Neural cell (in vitro differentiated cells): ENCODE measurements at regions not wholly inside any gene's neighbourhood (a gene's known extent, or its start where the extent isn't known, plus 50 kb on each side); places are given as distances from the start of the nearest gene placed in this dataset.

ENCODE experiments used
- CTCF ChIP-seq: fragments of 450-650 bp; IDR thresholded peaks from 2 replicates; pipeline ENCODE4 v1.5.1; 2014; ENCODE audit warnings: antibody characterized with exemption, mild to moderate bottlenecking, moderate library complexity; ENCODE audit not compliant: poor library complexity, severe bottlenecking
- EZH2 ChIP-seq: fragments of 200-600, 300-800 bp; shearing (Covaris generic), sonication (generic); IDR thresholded peaks from 2 replicates; pipeline ENCODE4 v1.6.1; 2014; ENCODE audit warnings: antibody characterized with exemption, low read length, borderline replicate concordance, mild to moderate bottlenecking; ENCODE audit not compliant: insufficient read depth, poor library complexity, severe bottlenecking
- POLR2AphosphoS5 ChIP-seq: IDR thresholded peaks from 2 replicates; pipeline ENCODE4 v1.6.1; 2012
- RAD21 ChIP-seq: fragments of 450-650 bp; conservative IDR thresholded peaks from 2 replicates; pipeline ENCODE4 v1.6.1; 2014; ENCODE audit warnings: antibody characterized with exemption, mild to moderate bottlenecking, moderate library complexity
- REST ChIP-seq: IDR thresholded peaks from 2 replicates; pipeline ENCODE4 v1.6.1; 2012; ENCODE audit warnings: borderline replicate concordance

- TF ChIP-seq EZH2: no peak
- TF ChIP-seq CTCF: no peak
- no peak for TF ChIP-seq REST
- no peak for TF ChIP-seq POLR2AphosphoS5
- no peak for TF ChIP-seq RAD21
These were observed 82.8 kb downstream of the MAFB start for GRCh38 chr20:40606237-40606636.
